Naive B cell (primary cell): ENCODE measurements at regions not wholly inside any gene's neighbourhood (a gene's known extent, or its start where the extent isn't known, plus 50 kb on each side); places are given as distances from the start of the nearest gene placed in this dataset.
"Not testable (repeated sequence)": the region's sequence is repeated elsewhere in the genome, so short reads cannot be mapped to it uniquely, and the experiment has no call there.

Source experiments
- ATAC-seq, 2 donors: fragments of 150-1000 bp; cut with Tn5 transposase; 2 replicates each; pipeline ENCODE4 v1.10.0; 2021; ENCODE audit warnings: low read depth in 2 of 2, mild to moderate bottlenecking in 2 of 2, moderate library complexity in 2 of 2
- DNase-seq: peaks from one replicate; pipeline ENCODE4 v3.0.0; 2022
- H3K27ac Mint-ChIP-seq, 6 donors: one replicate each; pipeline ENCODE4 v1.8.0; 2020 to 2022; ENCODE audit warnings: mild to moderate bottlenecking in 6 of 6, mixed read lengths in 6 of 6, moderate library complexity in 5 of 6, inconsistent platforms in 2 of 6
- H3K27me3 Mint-ChIP-seq, 3 donors: one replicate each; pipeline ENCODE4 v1.8.0; 2021 to 2022; ENCODE audit warnings: mixed read lengths in 3 of 3, mild to moderate bottlenecking in 1 of 3
- H3K36me3 Mint-ChIP-seq, 2 donors: one replicate each; pipeline ENCODE4 v1.8.0; 2020 to 2022; ENCODE audit warnings: mixed read lengths in 2 of 2, inconsistent platforms in 1 of 2, mild to moderate bottlenecking in 1 of 2
- H3K4me1 Mint-ChIP-seq, 3 donors: one replicate each; pipeline ENCODE4 v1.8.0; 2020 to 2022; ENCODE audit warnings: mixed read lengths in 3 of 3, inconsistent platforms in 1 of 3, mild to moderate bottlenecking in 1 of 3, moderate library complexity in 1 of 3
- H3K4me3 Mint-ChIP-seq, 8 donors: one replicate each; pipeline ENCODE4 v1.8.0; 2020 to 2022; ENCODE audit warnings: mild to moderate bottlenecking in 8 of 8, mixed read lengths in 8 of 8, moderate library complexity in 8 of 8, inconsistent platforms in 2 of 8
- H3K9me3 Mint-ChIP-seq, 7 donors: one replicate each; pipeline ENCODE4 v1.8.0; 2020 to 2022; ENCODE audit warnings: mixed read lengths in 7 of 7, mild to moderate bottlenecking in 5 of 7, inconsistent platforms in 2 of 7, moderate library complexity in 1 of 7

- DNase-seq (peak; percentile 31), ATAC-seq (peak; percentile 34 to 42)
- Mint-ChIP-seq H3K9me3 (peaks cover 0 to 2% (median 0%) of the 10 kb centered on the region in 7 donors), H3K27me3 (peaks cover 5 to 8% (median 5%) of the 10 kb centered on the region in 3 donors), H3K36me3 (peaks cover 0 to under 1% of the 10 kb centered on the region in 2 donors), H3K4me3 (peak overlapping the region; percentile 25 to 84 (median 77)), H3K4me1 (peaks cover 33 to 85% (median 44%) of the 10 kb centered on the region in 3 donors), H3K27ac (peak overlapping the region in 5 of 6 donors; percentile 76 to 96 (median 89))
Measured at GRCh38 chr20:51129147-51129776, 106.4 kb upstream of the KCNG1 start.

GRCh38 chr20:51128198-51128597, 105.3 kb upstream of the KCNG1 start:
- Mint-ChIP-seq H3K9me3 (no peaks in the 10 kb centered on the region), H3K27me3 (peaks cover 5 to 8% (median 8%) of the 10 kb centered on the region in 3 donors), H3K4me1 (peaks cover 30 to 86% (median 41%) of the 10 kb centered on the region in 3 donors), H3K4me3 (peak overlapping the region; percentile 5 to 84 (median 65)), H3K27ac (peak overlapping the region; percentile 79 to 96 (median 90)), H3K36me3 (no peaks in the 10 kb centered on the region)
- DNase-seq (peak; percentile 45), ATAC-seq (peak; percentile 94 to 95)

DNA sequence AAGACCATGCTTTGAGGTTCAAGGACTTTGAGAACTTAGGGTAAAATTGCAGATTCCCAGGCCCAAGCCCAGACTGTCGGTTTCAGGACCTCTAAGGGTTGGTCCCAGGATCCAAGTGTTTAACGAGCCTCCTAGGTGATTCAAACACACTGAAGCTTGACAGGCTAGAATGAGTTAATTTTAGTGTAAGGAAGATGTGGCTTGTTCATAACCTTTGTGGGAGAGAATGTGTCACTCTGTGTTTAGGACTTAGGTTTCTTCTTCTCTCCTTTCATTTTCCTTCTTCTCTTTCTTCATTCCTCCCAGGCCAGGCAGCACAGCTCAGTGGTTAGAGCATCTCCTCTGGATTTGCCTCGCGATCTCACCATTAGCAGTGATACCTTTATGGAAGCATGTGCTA, 104.8 kb upstream of the KCNG1 start:
- Mint-ChIP-seq H3K27me3 (peaks cover 5 to 13% (median 13%) of the 10 kb centered on the region in 3 donors), H3K4me3 (peak overlapping the region in 4 of 8 donors; percentile 56 to 84 (median 82))

GRCh38 chr20:51126337-51126736, 103.4 kb upstream of the KCNG1 start:
- Mint-ChIP-seq H3K9me3 (no peaks in the 10 kb centered on the region), H3K27me3 (peaks cover 14 to 27% (median 23%) of the 10 kb centered on the region in 3 donors), H3K4me1 (peaks cover 37 to 87% (median 37%) of the 10 kb centered on the region in 3 donors), H3K4me3 (peak overlapping the region in 4 of 8 donors; percentile 22 to 87 (median 56)), H3K27ac (peak overlapping the region in 2 of 6 donors; percentile 12 to 76), H3K36me3 (no peaks in the 10 kb centered on the region)
- DNase-seq (no peak), ATAC-seq (no peak)

More for the DNA sequence above, 104.8 kb upstream of the KCNG1 start:
- Mint-ChIP-seq H3K27ac (peak overlapping the region; percentile 56 to 95 (median 88)), H3K9me3 (no peaks in the 10 kb centered on the region), H3K36me3 (no peaks in the 10 kb centered on the region), H3K4me1 (peaks cover 30 to 87% (median 39%) of the 10 kb centered on the region in 3 donors)
- ATAC-seq (no peak), DNase-seq (no peak)

DNA sequence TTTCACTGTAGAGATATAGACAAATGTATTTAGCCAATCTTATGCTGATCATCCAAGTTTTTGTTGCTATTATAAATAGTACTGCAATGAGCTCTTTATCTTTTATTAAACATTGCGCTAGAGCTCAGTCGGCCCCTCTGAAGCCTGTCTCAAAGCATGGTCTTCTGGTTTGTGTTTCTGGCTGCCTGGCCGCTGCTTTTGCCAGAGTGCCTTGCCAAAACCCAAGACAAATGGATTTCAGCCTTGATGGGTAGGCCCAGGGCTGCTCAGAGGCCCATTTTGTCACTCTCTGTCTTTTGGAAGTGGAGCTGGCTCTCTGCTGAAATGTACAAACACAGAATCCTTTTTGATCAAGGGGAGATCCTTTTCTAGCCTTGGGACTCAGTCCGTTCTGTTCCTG, 102.9 kb upstream of the KCNG1 start:
- Mint-ChIP-seq H3K9me3 (no peaks in the 10 kb centered on the region), H3K4me1 (peaks cover 37 to 87% (median 39%) of the 10 kb centered on the region in 3 donors), H3K27ac (no peak overlapping the region), H3K27me3 (peaks cover 14 to 32% (median 28%) of the 10 kb centered on the region in 3 donors), H3K36me3 (no peaks in the 10 kb centered on the region), H3K4me3 (peak overlapping the region in 1 of 8 donors; percentile 9)
- DNase-seq (no peak), ATAC-seq (no peak)

DNA sequence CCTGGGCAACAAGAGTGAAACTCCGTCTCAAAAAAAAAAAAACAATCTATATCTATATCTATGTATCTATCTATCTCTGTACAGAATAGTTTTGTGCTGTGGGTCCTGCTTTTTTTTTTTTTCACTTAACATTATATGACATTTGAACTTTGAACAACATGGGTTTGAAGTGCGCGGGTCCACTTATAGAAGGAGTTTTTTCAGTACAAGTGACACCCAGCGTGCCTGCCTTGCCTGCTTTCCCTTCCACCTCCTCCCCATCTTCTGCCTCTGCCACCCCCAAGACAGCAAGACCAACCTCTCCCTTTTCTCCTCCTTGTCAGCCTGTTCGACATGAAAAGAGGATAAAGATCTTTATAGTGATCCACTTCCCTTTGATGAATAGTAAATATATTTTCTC, 102.2 kb upstream of the KCNG1 start:
- DNase-seq: no peak
- Mint-ChIP-seq H3K4me3 (no peak overlapping the region), H3K4me1 (peaks cover 35 to 84% (median 39%) of the 10 kb centered on the region in 3 donors), H3K36me3 (no peaks in the 10 kb centered on the region), H3K27ac (peak overlapping the region in 2 of 6 donors; percentile 44 to 63), H3K27me3 (peaks cover 14 to 34% (median 29%) of the 10 kb centered on the region in 3 donors), H3K9me3 (no peaks in the 10 kb centered on the region)
- ATAC-seq: no peak

DNA sequence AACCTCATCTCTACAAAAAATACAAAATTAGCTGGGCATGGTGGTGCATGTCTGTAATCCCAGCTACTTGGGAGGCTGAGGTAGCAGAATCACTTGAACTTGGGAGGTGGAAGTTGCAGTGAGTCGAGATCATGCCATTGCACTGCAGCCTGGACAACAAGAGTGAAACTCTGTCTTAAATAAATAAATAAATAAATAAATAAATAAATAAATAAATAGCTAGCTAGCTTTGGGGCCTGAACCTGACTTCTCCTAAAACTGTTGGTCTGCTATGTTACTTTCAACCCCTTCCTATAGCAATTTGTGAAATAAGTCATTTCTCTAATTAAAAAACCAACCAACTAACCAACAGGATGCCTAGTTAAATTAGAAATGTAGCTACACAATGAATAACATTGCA, 101.0 kb upstream of the KCNG1 start:
- not testable (repeated sequence) for DNase-seq, H3K27ac Mint-ChIP-seq, ATAC-seq, H3K36me3 Mint-ChIP-seq, H3K9me3 Mint-ChIP-seq, H3K4me3 Mint-ChIP-seq
- H3K4me1 Mint-ChIP-seq: peaks cover 24 to 78% (median 29%) of the 10 kb centered on the region in 3 donors
- peaks cover 14 to 34% (median 33%) of the 10 kb centered on the region in 3 donors for H3K27me3 Mint-ChIP-seq

DNA sequence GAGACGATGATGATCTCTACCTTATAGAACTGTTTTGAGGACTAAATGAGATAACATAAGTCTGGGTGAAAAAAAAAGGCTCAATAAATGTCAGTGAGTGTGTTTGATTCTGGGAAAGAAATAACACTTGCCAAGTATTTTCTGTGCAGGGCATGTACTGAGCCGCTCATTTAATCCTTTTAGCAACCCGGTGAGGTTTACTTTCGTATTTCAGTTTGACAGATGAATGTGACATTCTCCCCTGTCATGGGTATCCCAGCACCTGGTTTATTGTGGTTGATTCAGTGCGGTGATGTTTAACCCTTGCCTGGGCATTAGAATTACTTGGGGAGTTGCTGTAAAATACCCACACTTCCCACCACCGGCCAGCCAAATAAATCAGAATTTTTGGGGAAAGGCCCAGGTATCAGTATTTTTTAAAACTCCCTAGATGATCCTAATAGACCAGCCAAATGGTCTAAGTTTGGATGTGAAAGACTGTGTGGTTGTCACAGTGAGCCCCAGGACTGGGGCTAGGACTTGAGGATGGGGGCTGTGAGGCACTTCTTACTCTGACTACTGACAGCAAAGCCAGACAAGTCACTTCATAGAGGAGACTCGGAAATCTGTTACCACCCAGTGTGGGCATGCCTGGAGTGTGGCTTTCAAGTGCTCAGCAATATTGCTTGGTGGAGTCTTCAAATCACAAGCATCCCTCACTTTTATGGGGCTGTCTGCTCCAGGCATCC, 100.2 kb upstream of the KCNG1 start:
- ATAC-seq (no peak), DNase-seq (no peak)
- peak overlapping the region in 3 of 8 donors; percentile 20 to 58 (median 49) for H3K4me3 Mint-ChIP-seq
- H3K27ac Mint-ChIP-seq: peak overlapping the region in 1 of 6 donors; percentile 28
- H3K9me3 Mint-ChIP-seq: no peaks in the 10 kb centered on the region
- peaks cover 16 to 73% (median 21%) of the 10 kb centered on the region in 3 donors for H3K4me1 Mint-ChIP-seq
- peaks cover 14 to 37% (median 34%) of the 10 kb centered on the region in 3 donors for H3K27me3 Mint-ChIP-seq
- no peaks in the 10 kb centered on the region for H3K36me3 Mint-ChIP-seq

- ATAC-seq (no peak), DNase-seq (no peak)
- H3K27me3 Mint-ChIP-seq: peaks cover 14 to 37% (median 33%) of the 10 kb centered on the region in 3 donors
- peak overlapping the region in 1 of 6 donors; percentile 49 for H3K27ac Mint-ChIP-seq
- no peaks in the 10 kb centered on the region for H3K9me3 Mint-ChIP-seq
- H3K36me3 Mint-ChIP-seq: no peaks in the 10 kb centered on the region
- peaks cover 12 to 67% (median 17%) of the 10 kb centered on the region in 3 donors for H3K4me1 Mint-ChIP-seq
- H3K4me3 Mint-ChIP-seq: peak overlapping the region in 3 of 8 donors; percentile 37 to 65 (median 53)
Measured at GRCh38 chr20:51121901-51122412, 99.0 kb upstream of the KCNG1 start.

DNA sequence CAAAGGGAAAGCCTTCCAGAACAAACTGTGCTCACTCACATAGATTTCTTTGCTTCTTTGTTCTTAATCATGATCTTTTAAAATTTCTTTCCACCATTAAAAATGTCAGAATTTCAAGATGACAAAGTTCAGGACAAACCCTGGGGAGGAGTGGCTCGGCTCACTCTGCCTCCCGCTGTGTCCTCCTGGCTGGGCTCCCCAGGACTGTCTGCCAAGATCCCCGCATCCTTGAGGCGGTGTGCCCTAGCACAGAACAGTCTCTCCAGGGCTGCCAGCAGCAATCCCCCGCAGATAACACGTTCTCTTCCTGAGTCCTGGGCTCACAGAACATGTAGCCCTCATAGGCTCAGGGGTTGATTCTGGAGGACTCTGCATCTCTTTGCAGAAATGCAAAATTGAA, 98.4 kb upstream of the KCNG1 start:
- DNase-seq (no peak), ATAC-seq (no peak)
- peak overlapping the region in 1 of 8 donors; percentile 37 for H3K4me3 Mint-ChIP-seq
- H3K4me1 Mint-ChIP-seq: peaks cover 5 to 62% (median 11%) of the 10 kb centered on the region in 3 donors
- H3K27me3 Mint-ChIP-seq: peaks cover 9 to 37% (median 26%) of the 10 kb centered on the region in 3 donors
- no peaks in the 10 kb centered on the region for H3K36me3 Mint-ChIP-seq
- H3K27ac Mint-ChIP-seq: no peak overlapping the region
- H3K9me3 Mint-ChIP-seq: no peaks in the 10 kb centered on the region

GRCh38 chr20:51120868-51121267, 98.0 kb upstream of the KCNG1 start:
- H3K4me1 Mint-ChIP-seq: peaks cover 5 to 61% (median 11%) of the 10 kb centered on the region in 3 donors

DNA sequence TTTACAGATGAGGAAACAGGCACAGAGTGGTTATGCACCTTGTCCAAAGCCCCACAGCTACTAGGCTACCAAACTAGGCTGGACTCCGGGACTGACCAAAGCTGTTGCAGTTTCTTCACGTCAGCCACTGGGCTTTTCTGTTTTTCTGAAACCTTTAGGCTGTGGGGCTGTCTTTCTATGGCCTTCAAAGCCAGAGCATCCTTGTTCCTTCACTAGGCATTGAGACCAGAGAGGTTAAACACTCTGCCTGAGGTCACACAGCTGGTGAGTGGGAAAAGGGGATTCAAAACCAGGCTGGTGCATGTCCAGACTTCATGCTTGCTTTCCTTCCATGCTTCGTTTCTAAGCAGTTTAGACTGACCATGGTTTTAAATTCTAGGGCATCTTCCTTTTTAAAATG, 97.5 kb upstream of the KCNG1 start:
- no peaks in the 10 kb centered on the region for H3K36me3 Mint-ChIP-seq
- ATAC-seq (no peak), DNase-seq (no peak)
- peaks cover 5 to 57% (median 11%) of the 10 kb centered on the region in 3 donors for H3K4me1 Mint-ChIP-seq
- H3K4me3 Mint-ChIP-seq: no peak overlapping the region
- no peaks in the 10 kb centered on the region for H3K9me3 Mint-ChIP-seq
- no peak overlapping the region for H3K27ac Mint-ChIP-seq
- peaks cover 9 to 37% (median 26%) of the 10 kb centered on the region in 3 donors for H3K27me3 Mint-ChIP-seq

More at GRCh38 chr20:51120868-51121267, 98.0 kb upstream of the KCNG1 start:
- Mint-ChIP-seq H3K9me3 (no peaks in the 10 kb centered on the region), H3K4me3 (peak overlapping the region in 1 of 8 donors; percentile 37), H3K27ac (no peak overlapping the region), H3K36me3 (no peaks in the 10 kb centered on the region), H3K27me3 (peaks cover 9 to 37% (median 26%) of the 10 kb centered on the region in 3 donors)
- ATAC-seq: no peak
- no peak for DNase-seq

DNA sequence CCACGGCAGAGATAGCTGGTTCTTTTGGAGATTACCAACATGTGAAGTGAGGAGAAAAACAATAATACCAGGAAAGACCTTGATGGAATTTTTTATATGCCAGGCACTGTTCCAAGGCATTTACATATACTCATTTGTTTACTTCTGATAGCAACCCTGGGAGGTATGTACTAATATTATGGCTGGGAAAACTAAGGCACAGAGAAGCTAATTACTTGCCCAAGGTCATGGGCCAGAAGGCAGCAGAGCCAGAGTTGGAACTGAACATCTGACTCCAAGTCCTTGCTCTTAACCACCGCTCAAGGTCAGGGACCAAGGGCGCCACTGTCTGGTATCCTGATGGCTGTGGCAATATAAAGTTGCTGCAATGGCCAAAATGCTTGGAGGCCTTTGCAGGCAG, 97.0 kb upstream of the KCNG1 start:
- Mint-ChIP-seq H3K4me3 (no peak overlapping the region), H3K27ac (no peak overlapping the region), H3K36me3 (no peaks in the 10 kb centered on the region), H3K4me1 (peaks cover 5 to 54% (median 11%) of the 10 kb centered on the region in 3 donors), H3K27me3 (peaks cover 9 to 37% (median 26%) of the 10 kb centered on the region in 3 donors), H3K9me3 (no peaks in the 10 kb centered on the region)
- no peak for ATAC-seq
- DNase-seq: no peak
